SH-SY5Y (cell line): ENCODE measurements at regions not wholly inside any gene's neighbourhood (a gene's known extent, or its start where the extent isn't known, plus 50 kb on each side); places are given as distances from the start of the nearest gene placed in this dataset.

Source experiments
- GATA2 ChIP-seq: IDR thresholded peaks from 2 replicates; pipeline ENCODE4 v1.6.1; 2011; ENCODE audit warnings: mild to moderate bottlenecking, low read depth, low read length
- GATA3 ChIP-seq: IDR thresholded peaks from 2 replicates; pipeline ENCODE4 v1.6.1; 2011; ENCODE audit warnings: low read depth, mild to moderate bottlenecking, low read length, moderate library complexity

DNA sequence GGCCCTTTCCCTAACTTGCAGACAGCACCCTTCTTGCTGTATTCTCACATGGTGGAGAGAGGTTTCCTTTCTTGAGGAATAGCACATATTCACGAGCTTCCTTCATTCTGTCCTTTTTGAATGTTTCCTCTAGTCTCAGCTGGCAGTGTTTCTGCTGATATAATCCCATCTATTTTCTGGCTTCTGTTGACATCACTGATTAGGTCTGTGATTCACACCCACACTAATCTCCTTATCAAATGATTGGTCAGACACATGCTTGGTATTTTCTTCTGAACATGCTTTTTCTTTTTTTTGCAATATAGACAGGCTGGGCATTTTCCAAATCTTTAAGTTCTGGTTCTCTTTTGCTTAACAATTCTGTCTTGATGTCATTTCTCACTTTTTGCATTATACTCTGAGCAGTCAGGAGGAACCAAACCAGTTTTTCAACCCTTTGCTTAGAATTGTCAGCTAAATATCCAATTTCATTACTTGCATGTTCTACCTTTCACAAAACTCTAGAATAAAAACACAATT is 65.4 kb downstream of the OXSM start:
- TF ChIP-seq GATA2 (no peak), GATA3 (no peak)
